ENCODE measurements at regions not wholly inside any gene's neighbourhood (a gene's known extent, or its start where the extent isn't known, plus 50 kb on each side); places are given as distances from the start of the nearest gene placed in this dataset.
A peak's percentile ranks its signal among the peaks of the same experiment; 100 is the strongest.
"Not testable (repeated sequence)": the region's sequence is repeated elsewhere in the genome, so short reads cannot be mapped to it uniquely, and the experiment has no call there.

GRCh38 chr9:64774813-64775793 lies 509.9 kb downstream of the FOXD4L5 start:
- FAIRE-seq; H3K79me2 ChIP-seq (ENCODE audit: control insufficient read depth, insufficient read depth, low read length); H3K4me2 ChIP-seq (ENCODE audit: control insufficient read depth, extremely low read depth, insufficient read depth, low read depth, low read length); H3K36me3 ChIP-seq (ENCODE audit: control insufficient read depth in 2 of 2, extremely low read depth in 1 of 2, insufficient read depth in 2 of 2, low read length in 2 of 2); H3K9me1 ChIP-seq (ENCODE audit: control insufficient read depth, extremely low read depth, insufficient read depth, low read length); DNase-seq (ENCODE audit: low read depth, low spot score); H3K9ac ChIP-seq (ENCODE audit: control insufficient read depth, extremely low read depth, insufficient read depth, low read length); H3K4me1 ChIP-seq (ENCODE audit: control insufficient read depth, extremely low read depth, insufficient read depth, low read length); H3K9me3 ChIP-seq (ENCODE audit: control insufficient read depth, low read depth, low read length); H4K20me1 ChIP-seq (ENCODE audit: control insufficient read depth, extremely low read depth, insufficient read depth, low read length); dilution Hi-C loops (cut with MboI; ENCODE audit: extremely low pct_ligation_motif_present, low sequenced_read_pairs); H3K27ac ChIP-seq (ENCODE audit: control insufficient read depth, insufficient read depth, low read length); H2AFZ ChIP-seq (ENCODE audit: control insufficient read depth, low read length); H3K27me3 ChIP-seq (ENCODE audit: control insufficient read depth, extremely low read depth, insufficient read depth, low read length): not testable (repeated sequence)
- peak overlapping the region in 1 of 3 experiments; percentile 31 for H3K4me3 ChIP-seq (ENCODE audit: control insufficient read depth in 2 of 3, extremely low read depth in 1 of 3, insufficient read depth in 2 of 3, low read depth in 1 of 3, low read length in 3 of 3)
- peak; percentile 38 for TF ChIP-seq EZH2 (IDR thresholded peaks at IDR 0.05; ENCODE audit: low read length)

- H4K20me1 ChIP-seq (ENCODE audit: control insufficient read depth, extremely low read depth, insufficient read depth, low read length); DNase-seq (ENCODE audit: low read depth, low spot score); H3K9me3 ChIP-seq (ENCODE audit: control insufficient read depth, low read depth, low read length); dilution Hi-C loops (cut with MboI; ENCODE audit: extremely low pct_ligation_motif_present, low sequenced_read_pairs); H3K27ac ChIP-seq (ENCODE audit: control insufficient read depth, insufficient read depth, low read length); H2AFZ ChIP-seq (ENCODE audit: control insufficient read depth, low read length); H3K9me1 ChIP-seq (ENCODE audit: control insufficient read depth, extremely low read depth, insufficient read depth, low read length); H3K79me2 ChIP-seq (ENCODE audit: control insufficient read depth, insufficient read depth, low read length); H3K36me3 ChIP-seq (ENCODE audit: control insufficient read depth in 2 of 2, extremely low read depth in 1 of 2, insufficient read depth in 2 of 2, low read length in 2 of 2); H3K9ac ChIP-seq (ENCODE audit: control insufficient read depth, extremely low read depth, insufficient read depth, low read length); H3K27me3 ChIP-seq (ENCODE audit: control insufficient read depth, extremely low read depth, insufficient read depth, low read length); FAIRE-seq; H3K4me1 ChIP-seq (ENCODE audit: control insufficient read depth, extremely low read depth, insufficient read depth, low read length); H3K4me2 ChIP-seq (ENCODE audit: control insufficient read depth, extremely low read depth, insufficient read depth, low read depth, low read length): not testable (repeated sequence)
- H3K4me3 ChIP-seq (ENCODE audit: control insufficient read depth in 2 of 3, extremely low read depth in 1 of 3, insufficient read depth in 2 of 3, low read depth in 1 of 3, low read length in 3 of 3): peak overlapping the region in 1 of 3 experiments; percentile 31
These were observed 510.8 kb downstream of the FOXD4L5 start for GRCh38 chr9:64774004-64774812.

- dilution Hi-C loops (cut with MboI; ENCODE audit: extremely low pct_ligation_motif_present, low sequenced_read_pairs): no loop called here
- no peak overlapping the region for H3K9ac ChIP-seq (ENCODE audit: control insufficient read depth, extremely low read depth, insufficient read depth, low read length)
- H3K27ac ChIP-seq (ENCODE audit: control insufficient read depth, insufficient read depth, low read length): no peak overlapping the region
- H3K9me3 ChIP-seq (ENCODE audit: control insufficient read depth, low read depth, low read length): no peaks in the 10 kb centered on the region
- no peaks in the 10 kb centered on the region for H3K79me2 ChIP-seq (ENCODE audit: control insufficient read depth, insufficient read depth, low read length)
- no peaks in the 10 kb centered on the region for H4K20me1 ChIP-seq (ENCODE audit: control insufficient read depth, extremely low read depth, insufficient read depth, low read length)
- no peaks in the 10 kb centered on the region for H3K9me1 ChIP-seq (ENCODE audit: control insufficient read depth, extremely low read depth, insufficient read depth, low read length)
- peak overlapping the region in 1 of 3 experiments; percentile 31 for H3K4me3 ChIP-seq (ENCODE audit: control insufficient read depth in 2 of 3, extremely low read depth in 1 of 3, insufficient read depth in 2 of 3, low read depth in 1 of 3, low read length in 3 of 3)
- FAIRE-seq: no peak
- TF ChIP-seq EZH2 (IDR thresholded peaks at IDR 0.05; ENCODE audit: low read length): no peak
- no peak for TF ChIP-seq CTCF (optimal IDR thresholded peaks at IDR 0.05 in 1 of 3, IDR thresholded peaks at IDR 0.05 in 1 of 3, conservative IDR thresholded peaks at IDR 0.05 in 1 of 3; ENCODE audit: extremely low read depth in 1 of 3, insufficient read depth in 2 of 3, low read length in 3 of 3)
- no peaks in the 10 kb centered on the region for H3K27me3 ChIP-seq (ENCODE audit: control insufficient read depth, extremely low read depth, insufficient read depth, low read length)
- DNase-seq (ENCODE audit: low read depth, low spot score): no peak
- H3K4me1 ChIP-seq (ENCODE audit: control insufficient read depth, extremely low read depth, insufficient read depth, low read length): no peaks in the 10 kb centered on the region
- no peak overlapping the region for H3K4me2 ChIP-seq (ENCODE audit: control insufficient read depth, extremely low read depth, insufficient read depth, low read depth, low read length)
- no peaks in the 10 kb centered on the region for H3K36me3 ChIP-seq (ENCODE audit: control insufficient read depth in 2 of 2, extremely low read depth in 1 of 2, insufficient read depth in 2 of 2, low read length in 2 of 2)
- H2AFZ ChIP-seq (ENCODE audit: control insufficient read depth, low read length): no peak overlapping the region
These were observed 511.5 kb downstream of the FOXD4L5 start for GRCh38 chr9:64773491-64773931.

- H2AFZ ChIP-seq (ENCODE audit: control insufficient read depth, low read length); H3K27ac ChIP-seq (ENCODE audit: control insufficient read depth, insufficient read depth, low read length); H3K27me3 ChIP-seq (ENCODE audit: control insufficient read depth, extremely low read depth, insufficient read depth, low read length); H3K9ac ChIP-seq (ENCODE audit: control insufficient read depth, extremely low read depth, insufficient read depth, low read length); H4K20me1 ChIP-seq (ENCODE audit: control insufficient read depth, extremely low read depth, insufficient read depth, low read length); FAIRE-seq; H3K9me1 ChIP-seq (ENCODE audit: control insufficient read depth, extremely low read depth, insufficient read depth, low read length); H3K4me1 ChIP-seq (ENCODE audit: control insufficient read depth, extremely low read depth, insufficient read depth, low read length); DNase-seq (ENCODE audit: low read depth, low spot score); H3K36me3 ChIP-seq (ENCODE audit: control insufficient read depth in 2 of 2, extremely low read depth in 1 of 2, insufficient read depth in 2 of 2, low read length in 2 of 2); H3K9me3 ChIP-seq (ENCODE audit: control insufficient read depth, low read depth, low read length); H3K4me2 ChIP-seq (ENCODE audit: control insufficient read depth, extremely low read depth, insufficient read depth, low read depth, low read length); dilution Hi-C loops (cut with MboI; ENCODE audit: extremely low pct_ligation_motif_present, low sequenced_read_pairs); H3K79me2 ChIP-seq (ENCODE audit: control insufficient read depth, insufficient read depth, low read length): not testable (repeated sequence)
- H3K4me3 ChIP-seq (ENCODE audit: control insufficient read depth in 2 of 3, extremely low read depth in 1 of 3, insufficient read depth in 2 of 3, low read depth in 1 of 3, low read length in 3 of 3): peak overlapping the region in 1 of 3 experiments; percentile 31
These were observed 512.2 kb downstream of the FOXD4L5 start for GRCh38 chr9:64772751-64773331.

Measured in keratinocyte (primary cell).